Kidney epithelial cell (primary cell): ENCODE measurements at regions not wholly inside any gene's neighbourhood (a gene's known extent, or its start where the extent isn't known, plus 50 kb on each side); places are given as distances from the start of the nearest gene placed in this dataset.
"Not testable (repeated sequence)": the region's sequence is repeated elsewhere in the genome, so short reads cannot be mapped to it uniquely, and the experiment has no call there.

Source experiments
- DNase-seq: peaks from one replicate; pipeline ENCODE4 v3.0.0-alpha.2; 2010; ENCODE audit warnings: low read depth
- H3K27me3 ChIP-seq: 2 replicates; pipeline ENCODE4 v1.6.0; 2011; ENCODE audit warnings: low read length; ENCODE audit not compliant: control insufficient read depth, insufficient read depth
- H3K36me3 ChIP-seq: 2 replicates; pipeline ENCODE4 v1.5.1; 2011; ENCODE audit warnings: low read length; ENCODE audit not compliant: control insufficient read depth, insufficient read depth
- H3K4me3 ChIP-seq: 2 replicates; pipeline ENCODE4 v1.5.1; 2011; ENCODE audit warnings: low read depth, mild to moderate bottlenecking, control low read depth, low read length
- TF ChIP-seq, protein P1 (sequence below): IDR thresholded peaks from 2 replicates; pipeline ENCODE4 v1.5.1; 2011; ENCODE audit warnings: mild to moderate bottlenecking, moderate library complexity, low read length, control low read depth, inconsistent platforms; ENCODE audit not compliant: insufficient read depth, poor library complexity, severe bottlenecking

DNA sequence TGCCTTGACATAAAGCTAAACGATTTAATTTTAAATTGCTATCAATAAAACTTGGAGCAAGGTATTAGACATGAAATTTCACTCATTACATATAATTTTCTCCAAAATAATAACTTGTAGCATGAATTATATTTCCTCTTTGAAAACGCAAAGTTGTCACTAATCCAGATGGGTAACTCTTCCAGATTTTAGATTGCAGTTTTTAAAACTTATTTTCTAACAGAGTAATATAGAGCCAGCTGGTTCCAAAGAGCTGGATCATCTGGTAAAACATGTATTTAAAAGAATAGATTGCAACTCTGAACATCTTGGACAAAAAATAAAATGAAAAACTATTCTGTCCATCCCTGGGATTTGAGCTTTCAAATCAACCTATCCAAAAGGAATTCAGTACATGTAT lies 238.2 kb upstream of the INTU start:
- DNase-seq = no peak
- Histone ChIP-seq H3K4me3 (no peak overlapping the region), H3K27me3 (no peaks in the 10 kb centered on the region), H3K36me3 (no peaks in the 10 kb centered on the region)
- TF ChIP-seq, protein P1, sequence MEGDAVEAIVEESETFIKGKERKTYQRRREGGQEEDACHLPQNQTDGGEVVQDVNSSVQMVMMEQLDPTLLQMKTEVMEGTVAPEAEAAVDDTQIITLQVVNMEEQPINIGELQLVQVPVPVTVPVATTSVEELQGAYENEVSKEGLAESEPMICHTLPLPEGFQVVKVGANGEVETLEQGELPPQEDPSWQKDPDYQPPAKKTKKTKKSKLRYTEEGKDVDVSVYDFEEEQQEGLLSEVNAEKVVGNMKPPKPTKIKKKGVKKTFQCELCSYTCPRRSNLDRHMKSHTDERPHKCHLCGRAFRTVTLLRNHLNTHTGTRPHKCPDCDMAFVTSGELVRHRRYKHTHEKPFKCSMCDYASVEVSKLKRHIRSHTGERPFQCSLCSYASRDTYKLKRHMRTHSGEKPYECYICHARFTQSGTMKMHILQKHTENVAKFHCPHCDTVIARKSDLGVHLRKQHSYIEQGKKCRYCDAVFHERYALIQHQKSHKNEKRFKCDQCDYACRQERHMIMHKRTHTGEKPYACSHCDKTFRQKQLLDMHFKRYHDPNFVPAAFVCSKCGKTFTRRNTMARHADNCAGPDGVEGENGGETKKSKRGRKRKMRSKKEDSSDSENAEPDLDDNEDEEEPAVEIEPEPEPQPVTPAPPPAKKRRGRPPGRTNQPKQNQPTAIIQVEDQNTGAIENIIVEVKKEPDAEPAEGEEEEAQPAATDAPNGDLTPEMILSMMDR = no peak

- TF ChIP-seq, protein P1 = no peak
- no peaks in the 10 kb centered on the region for H3K36me3 ChIP-seq
- no peaks in the 10 kb centered on the region for H3K27me3 ChIP-seq
- no peak overlapping the region for H3K4me3 ChIP-seq
- DNase-seq = no peak
Measured at GRCh38 chr4:127400276-127400675, 232.5 kb upstream of the INTU start.

DNA sequence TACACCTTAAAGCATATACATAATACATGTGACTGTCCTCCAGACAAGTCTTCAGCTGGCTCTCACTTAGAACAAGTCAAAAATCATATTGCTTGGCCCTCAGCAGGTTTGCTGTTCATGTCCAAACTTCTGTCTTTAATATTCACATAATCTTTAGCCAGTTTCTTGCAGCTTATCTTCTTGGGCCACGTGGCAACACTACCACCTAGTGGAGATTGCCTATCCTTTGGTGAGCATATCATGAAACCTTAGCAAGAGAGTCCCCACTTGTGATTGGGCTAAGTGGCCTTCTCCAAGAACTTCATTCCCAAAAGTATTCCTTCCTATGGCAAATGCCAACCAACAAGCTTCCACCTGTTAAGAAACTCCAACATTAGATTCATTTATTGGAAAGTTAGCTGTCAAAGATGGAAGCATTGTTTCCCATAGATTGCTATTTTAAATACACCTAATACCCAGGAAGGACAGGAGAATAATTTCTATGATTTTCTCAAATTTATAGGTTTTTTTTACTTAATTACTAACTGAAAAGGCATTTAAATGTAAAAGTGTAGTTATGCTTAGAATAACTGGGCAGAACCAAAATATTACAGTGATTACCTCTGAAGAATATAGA lies 231.9 kb upstream of the INTU start:
- H3K36me3 ChIP-seq = no peaks in the 10 kb centered on the region
- TF ChIP-seq, protein P1 = peak; percentile 88
- H3K4me3 ChIP-seq = no peak overlapping the region
- peak; percentile 19 for DNase-seq
- H3K27me3 ChIP-seq = no peaks in the 10 kb centered on the region

DNA sequence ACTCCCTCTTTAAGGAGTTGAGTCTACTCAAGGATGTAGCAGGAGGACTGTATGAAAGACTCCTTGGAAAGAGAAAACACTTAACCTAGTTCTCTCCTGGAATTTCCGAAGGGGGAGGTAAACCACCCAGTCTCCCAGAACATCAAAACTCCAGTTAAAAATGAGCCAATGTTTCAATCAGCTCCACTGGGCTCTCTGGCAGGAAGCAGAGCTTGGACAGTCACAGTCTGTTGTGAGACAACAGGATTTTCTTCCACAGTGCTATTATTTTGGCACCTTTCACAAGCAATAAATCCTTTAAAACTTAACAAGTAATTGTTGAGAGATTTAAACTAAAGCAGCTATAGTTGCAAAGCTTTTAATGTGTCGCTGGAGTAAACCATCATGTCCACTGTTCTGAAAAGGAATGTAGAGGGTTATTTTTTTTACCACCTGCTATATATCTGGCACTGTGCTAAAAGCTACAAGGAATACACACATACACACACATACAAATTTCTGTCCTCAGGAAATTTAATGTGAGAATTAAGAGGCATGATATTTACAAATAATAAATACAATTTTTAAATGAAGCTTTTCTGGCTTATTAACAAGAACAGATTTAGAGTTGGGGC lies 229.2 kb upstream of the INTU start:
- DNase-seq = no peak
- no peaks in the 10 kb centered on the region for H3K36me3 ChIP-seq
- H3K4me3 ChIP-seq = no peak overlapping the region
- no peaks in the 10 kb centered on the region for H3K27me3 ChIP-seq
- TF ChIP-seq, protein P1 = no peak

GRCh38 chr4:127406187-127406586 lies 226.6 kb upstream of the INTU start:
- TF ChIP-seq, protein P1 = no peak
- Histone ChIP-seq H3K4me3 (no peak overlapping the region), H3K27me3 (no peaks in the 10 kb centered on the region), H3K36me3 (no peaks in the 10 kb centered on the region)
- DNase-seq = no peak

GRCh38 chr4:127407572-127407971 lies 225.2 kb upstream of the INTU start:
- not testable (repeated sequence) for H3K36me3 ChIP-seq, DNase-seq, H3K4me3 ChIP-seq, H3K27me3 ChIP-seq
